ENCODE measurements at regions not wholly inside any gene's neighbourhood (a gene's known extent, or its start where the extent isn't known, plus 50 kb on each side); places are given as distances from the start of the nearest gene placed in this dataset.
"Not testable (repeated sequence)": the region's sequence is repeated elsewhere in the genome, so short reads cannot be mapped to it uniquely, and the experiment has no call there.

DNA sequence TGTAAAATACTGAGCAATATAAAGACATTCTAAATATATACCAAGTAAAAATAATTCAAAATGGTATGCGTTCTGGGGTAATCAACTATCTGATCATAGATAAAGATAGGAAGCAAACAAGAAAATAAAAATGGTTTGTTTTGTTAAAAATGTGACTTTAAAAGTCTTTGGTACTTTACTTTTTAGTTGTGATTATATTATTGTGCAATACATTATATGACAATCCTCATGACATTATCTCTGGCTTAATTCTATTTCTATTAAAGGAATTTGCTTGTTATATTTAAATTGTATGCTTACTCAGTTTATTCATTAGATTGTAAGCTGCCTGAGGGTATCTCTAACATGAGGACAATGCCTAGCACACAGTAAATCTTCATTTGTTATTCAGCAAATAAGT is 477.9 kb downstream of the TMEM38B start:
- Histone ChIP-seq H3K4me3 (no peak overlapping the region), H3K27me3 (ENCODE audit: insufficient read depth in 3 of 3, low read length in 2 of 3) (no peaks in the 10 kb centered on the region), H3K4me1 (no peaks in the 10 kb centered on the region), H3K9me3 (no peaks in the 10 kb centered on the region), H3K36me3 (ENCODE audit: insufficient read depth in 1 of 2, low read depth in 1 of 2) (no peaks in the 10 kb centered on the region), H3K27ac (no peak overlapping the region)
- intact Hi-C loops (cut with DNase I), result no loop called here
- TF ChIP-seq, protein P1, sequence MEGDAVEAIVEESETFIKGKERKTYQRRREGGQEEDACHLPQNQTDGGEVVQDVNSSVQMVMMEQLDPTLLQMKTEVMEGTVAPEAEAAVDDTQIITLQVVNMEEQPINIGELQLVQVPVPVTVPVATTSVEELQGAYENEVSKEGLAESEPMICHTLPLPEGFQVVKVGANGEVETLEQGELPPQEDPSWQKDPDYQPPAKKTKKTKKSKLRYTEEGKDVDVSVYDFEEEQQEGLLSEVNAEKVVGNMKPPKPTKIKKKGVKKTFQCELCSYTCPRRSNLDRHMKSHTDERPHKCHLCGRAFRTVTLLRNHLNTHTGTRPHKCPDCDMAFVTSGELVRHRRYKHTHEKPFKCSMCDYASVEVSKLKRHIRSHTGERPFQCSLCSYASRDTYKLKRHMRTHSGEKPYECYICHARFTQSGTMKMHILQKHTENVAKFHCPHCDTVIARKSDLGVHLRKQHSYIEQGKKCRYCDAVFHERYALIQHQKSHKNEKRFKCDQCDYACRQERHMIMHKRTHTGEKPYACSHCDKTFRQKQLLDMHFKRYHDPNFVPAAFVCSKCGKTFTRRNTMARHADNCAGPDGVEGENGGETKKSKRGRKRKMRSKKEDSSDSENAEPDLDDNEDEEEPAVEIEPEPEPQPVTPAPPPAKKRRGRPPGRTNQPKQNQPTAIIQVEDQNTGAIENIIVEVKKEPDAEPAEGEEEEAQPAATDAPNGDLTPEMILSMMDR (IDR thresholded peaks at IDR 0.05), result no peak
- ATAC-seq (no peak), DNase-seq (no peak)
- WGBS, 3 donors, result 90 to 99% (median 98%) methylated on average over 1 of the region's 1 CpG

DNA sequence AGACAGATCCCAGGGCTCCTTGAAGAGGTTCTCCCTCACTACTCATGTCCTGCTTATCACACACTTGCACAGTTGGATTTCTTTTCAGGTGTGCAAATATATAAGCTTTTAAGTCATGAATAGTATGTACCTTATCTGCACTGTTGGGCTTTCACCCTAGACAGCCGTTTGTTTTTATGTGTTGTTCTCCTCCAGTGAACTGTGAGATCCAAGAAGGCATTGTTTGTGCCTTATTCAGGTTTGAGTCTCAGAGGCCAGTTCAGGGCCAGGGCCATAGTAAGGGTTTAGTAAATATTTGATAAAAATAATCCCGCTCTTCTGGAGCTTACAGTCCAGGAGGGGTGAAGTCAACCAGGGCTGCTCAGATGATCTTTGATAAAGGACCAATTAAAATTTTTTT is 480.0 kb downstream of the TMEM38B start:
- no peak overlapping the region for H3K27ac ChIP-seq
- DNase-seq (no peak), ATAC-seq (no peak)
- H3K4me1 ChIP-seq, result no peaks in the 10 kb centered on the region
- no peaks in the 10 kb centered on the region for H3K27me3 ChIP-seq (ENCODE audit: insufficient read depth in 3 of 3, low read length in 2 of 3)
- TF ChIP-seq, protein P1 (IDR thresholded peaks at IDR 0.05), result no peak
- intact Hi-C loops (cut with DNase I), result no loop called here
- no peaks in the 10 kb centered on the region for H3K36me3 ChIP-seq (ENCODE audit: insufficient read depth in 1 of 2, low read depth in 1 of 2)
- WGBS, 3 donors, result 79 to 89% (median 82%) methylated on average over 2 of the region's 2 CpGs
- H3K4me3 ChIP-seq, result no peak overlapping the region
- H3K9me3 ChIP-seq, result no peaks in the 10 kb centered on the region

DNA sequence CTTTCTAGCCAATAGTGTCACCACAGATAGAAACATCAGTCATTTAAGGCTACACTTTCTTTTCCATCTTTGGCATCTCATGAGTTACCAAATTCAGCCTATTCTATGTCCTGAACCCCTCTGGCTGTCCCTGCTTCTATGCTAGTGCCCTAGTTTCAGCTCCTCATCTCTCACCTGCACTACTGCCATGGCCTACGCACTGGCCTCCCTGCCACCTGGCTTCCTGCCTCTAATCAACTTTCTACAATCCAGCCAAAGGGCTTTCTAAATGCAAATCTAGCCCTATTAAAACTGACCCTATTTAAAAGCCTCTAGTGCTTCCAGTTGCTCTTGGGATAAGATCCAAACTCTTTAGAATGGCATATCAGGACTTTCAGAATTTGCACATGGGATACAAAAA is 482.9 kb downstream of the TMEM38B start:
- 85 to 92% (median 88%) methylated on average over 1 of the region's 1 CpG for WGBS, 3 donors
- Histone ChIP-seq H3K27me3 (ENCODE audit: insufficient read depth in 3 of 3, low read length in 2 of 3) (no peaks in the 10 kb centered on the region), H3K27ac (no peak overlapping the region), H3K9me3 (no peaks in the 10 kb centered on the region), H3K4me1 (no peaks in the 10 kb centered on the region), H3K4me3 (no peak overlapping the region), H3K36me3 (ENCODE audit: insufficient read depth in 1 of 2, low read depth in 1 of 2) (no peaks in the 10 kb centered on the region)
- DNase-seq (no peak), ATAC-seq (no peak)
- TF ChIP-seq, protein P1 (IDR thresholded peaks at IDR 0.05), result no peak
- intact Hi-C loops (cut with DNase I), result no loop called here

DNA sequence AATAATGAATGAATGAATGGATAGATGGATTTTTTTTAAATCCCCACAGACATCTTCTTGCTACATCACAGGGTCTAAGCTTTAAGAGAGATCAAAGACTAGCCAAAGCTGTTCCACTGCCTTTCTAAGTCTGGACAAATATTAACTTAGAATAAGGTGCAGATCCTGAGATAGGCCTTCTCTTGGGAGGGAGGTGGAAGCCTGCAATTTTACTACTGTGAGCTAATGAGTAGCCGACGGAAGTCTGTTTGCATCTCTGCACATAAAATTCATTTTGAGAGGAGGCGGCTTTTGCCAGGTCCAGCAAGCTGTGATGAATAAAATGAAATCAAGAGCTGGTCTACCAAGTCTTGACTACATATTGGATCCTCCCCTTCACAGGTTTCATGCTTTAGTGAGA is 484.9 kb downstream of the TMEM38B start:
- Histone ChIP-seq H3K36me3 (ENCODE audit: insufficient read depth in 1 of 2, low read depth in 1 of 2) (no peaks in the 10 kb centered on the region), H3K4me3 (no peak overlapping the region), H3K27ac (no peak overlapping the region), H3K27me3 (ENCODE audit: insufficient read depth in 3 of 3, low read length in 2 of 3) (no peaks in the 10 kb centered on the region), H3K4me1 (no peaks in the 10 kb centered on the region), H3K9me3 (no peaks in the 10 kb centered on the region)
- intact Hi-C loops (cut with DNase I), result no loop called here
- 90 to 93% (median 91%) methylated on average over 3 of the region's 3 CpGs for WGBS, 3 donors
- ATAC-seq, result no peak
- no peak for DNase-seq
- TF ChIP-seq, protein P1 (IDR thresholded peaks at IDR 0.05), result no peak

- H3K27ac ChIP-seq; H3K4me3 ChIP-seq; intact Hi-C loops (cut with DNase I); H3K4me1 ChIP-seq; H3K36me3 ChIP-seq (ENCODE audit: insufficient read depth in 1 of 2, low read depth in 1 of 2); DNase-seq; H3K27me3 ChIP-seq (ENCODE audit: insufficient read depth in 3 of 3, low read length in 2 of 3); ATAC-seq: not testable (repeated sequence)
- 78 to 82% (median 81%) methylated on average over 8 of the region's 8 CpGs for WGBS, 3 donors
- H3K9me3 ChIP-seq, result peaks cover 14% of the 10 kb centered on the region
These were observed 509.6 kb downstream of the TMEM38B start for GRCh38 chr9:106203815-106204516.

Data from psoas muscle (tissue), 7 donors.